ENCODE measurements at regions not wholly inside any gene's neighbourhood (a gene's known extent, or its start where the extent isn't known, plus 50 kb on each side); places are given as distances from the start of the nearest gene placed in this dataset.

GRCh38 chrX:53768451-53768850 is 81.9 kb upstream of the HUWE1 start:
- no peak for TF ChIP-seq EP300 (IDR thresholded peaks at IDR 0.05; ENCODE audit: borderline replicate concordance in 1 of 2, low read depth in 1 of 2, low read length in 1 of 2)
- no peak for TF ChIP-seq CTCF (IDR thresholded peaks at IDR 0.05)
- no peak for TF ChIP-seq MAX (IDR thresholded peaks at IDR 0.05; ENCODE audit: low read depth)
- TF ChIP-seq RAD21 (IDR thresholded peaks at IDR 0.05; ENCODE audit: low read length): no peak
- TF ChIP-seq RFX5 (IDR thresholded peaks at IDR 0.05; ENCODE audit: low read length): no peak
- TF ChIP-seq TAF1 (IDR thresholded peaks at IDR 0.05; ENCODE audit: borderline replicate concordance, low read depth, low read length): no peak
- TF ChIP-seq REST (IDR thresholded peaks at IDR 0.05; ENCODE audit: low read depth, low read length): no peak
- TF ChIP-seq CHD2 (IDR thresholded peaks at IDR 0.05; ENCODE audit: low read length, partially characterized antibody): no peak
- no peak for TF ChIP-seq EZH2phosphoT487 (IDR thresholded peaks at IDR 0.05; ENCODE audit: borderline replicate concordance, low read depth)
- TF ChIP-seq SIN3A (IDR thresholded peaks at IDR 0.05; ENCODE audit: borderline replicate concordance, low read depth, low read length): no peak
- TF ChIP-seq TCF12 (IDR thresholded peaks at IDR 0.05): no peak
- no peak for TF ChIP-seq ELF1 (IDR thresholded peaks at IDR 0.05)
- TF ChIP-seq FOXJ3 (CRISPR knock-in tag; IDR thresholded peaks at IDR 0.05): no peak

Measured in SK-N-SH (cell line).